HG02678 (cell line): ENCODE measurements at regions not wholly inside any gene's neighbourhood (a gene's known extent, or its start where the extent isn't known, plus 50 kb on each side); places are given as distances from the start of the nearest gene placed in this dataset.
"Not testable (repeated sequence)": the region's sequence is repeated elsewhere in the genome, so short reads cannot be mapped to it uniquely, and the experiment has no call there.

Experiments used
- ATAC-seq: cut with Tn5 transposase; IDR thresholded peaks from one replicate; pipeline ENCODE4 v1.9.1; 2021; ENCODE audit warnings: mild to moderate bottlenecking, moderate library complexity; ENCODE audit not compliant: unreplicated experiment

DNA sequence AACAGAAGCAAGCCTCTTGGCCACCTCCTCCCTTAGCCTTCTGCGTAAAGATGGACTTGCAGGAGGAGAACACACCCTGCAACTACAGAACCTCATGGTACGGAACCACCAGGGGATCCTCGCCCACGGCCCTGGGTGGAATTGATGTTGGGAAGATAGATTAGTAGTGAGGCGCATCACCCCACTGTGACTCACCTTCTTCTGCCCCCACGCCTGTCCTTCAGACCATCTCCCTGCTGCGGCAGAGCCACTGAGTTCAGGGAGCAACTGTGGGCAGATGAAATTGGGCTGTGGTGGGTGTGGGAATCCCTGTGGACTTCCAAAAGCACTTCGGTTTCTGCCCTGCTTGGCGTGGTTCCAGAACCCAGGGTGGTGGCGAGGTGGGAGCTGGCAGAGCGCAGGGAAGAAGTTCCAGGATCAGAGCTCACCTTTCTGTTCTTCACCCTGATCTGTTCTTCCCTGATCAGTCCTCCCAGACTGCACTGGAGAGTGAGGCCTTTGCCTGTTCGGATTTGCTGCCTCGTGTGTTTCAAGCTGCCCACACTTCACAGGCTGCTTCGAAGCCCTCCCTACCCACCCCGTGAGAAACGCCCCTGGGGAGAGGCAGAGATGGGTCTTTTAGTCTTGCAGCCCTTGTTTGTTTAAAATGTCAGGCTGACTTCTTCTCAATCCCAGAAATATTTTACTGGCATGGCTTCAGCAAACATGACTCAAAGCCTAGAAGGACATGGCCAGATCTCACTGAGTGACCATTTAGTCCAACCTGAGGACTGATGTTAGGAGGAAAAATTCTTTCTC lies 92.8 kb upstream of the MLN start:
- ATAC-seq: no peak

DNA sequence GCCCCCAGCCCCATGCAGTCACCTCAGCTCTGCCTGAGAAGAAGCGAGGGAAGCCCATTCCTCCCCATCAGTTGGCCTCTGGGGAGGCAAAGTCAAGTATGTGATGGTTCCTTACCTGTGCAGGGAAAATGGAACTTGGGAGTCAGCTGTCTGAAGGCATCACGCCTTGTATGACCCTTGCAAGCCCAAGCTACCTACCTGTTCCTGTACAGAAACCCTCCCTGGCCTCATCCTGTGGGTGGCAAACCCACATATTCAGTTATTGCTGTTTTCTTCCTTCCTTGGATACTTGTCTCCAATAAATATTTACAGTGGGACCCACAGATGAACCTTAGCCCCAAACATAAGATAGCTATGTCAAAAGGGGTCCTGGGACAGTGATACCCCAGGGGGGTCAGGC lies 92.2 kb upstream of the MLN start:
- no peak for ATAC-seq

DNA sequence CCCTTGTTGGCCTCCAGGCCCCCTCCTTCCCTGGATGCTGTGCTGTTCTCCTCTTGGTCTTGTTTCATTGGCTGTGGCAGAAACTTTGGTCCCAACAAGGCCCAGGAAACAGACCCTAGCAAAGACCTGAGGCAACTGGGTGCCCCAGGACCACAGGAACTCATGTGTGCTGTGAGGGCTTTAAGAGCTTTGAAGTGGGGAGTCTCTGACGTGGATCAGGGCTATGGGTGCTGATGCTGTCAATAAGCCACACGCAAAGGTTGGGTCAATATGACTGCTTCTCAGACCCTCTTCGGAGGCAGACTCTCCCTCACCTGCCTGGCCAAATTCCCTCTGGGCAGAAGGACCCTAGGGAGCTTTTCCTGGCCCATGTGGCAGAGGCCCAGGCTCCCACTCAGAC lies 91.5 kb upstream of the MLN start:
- no peak for ATAC-seq

DNA sequence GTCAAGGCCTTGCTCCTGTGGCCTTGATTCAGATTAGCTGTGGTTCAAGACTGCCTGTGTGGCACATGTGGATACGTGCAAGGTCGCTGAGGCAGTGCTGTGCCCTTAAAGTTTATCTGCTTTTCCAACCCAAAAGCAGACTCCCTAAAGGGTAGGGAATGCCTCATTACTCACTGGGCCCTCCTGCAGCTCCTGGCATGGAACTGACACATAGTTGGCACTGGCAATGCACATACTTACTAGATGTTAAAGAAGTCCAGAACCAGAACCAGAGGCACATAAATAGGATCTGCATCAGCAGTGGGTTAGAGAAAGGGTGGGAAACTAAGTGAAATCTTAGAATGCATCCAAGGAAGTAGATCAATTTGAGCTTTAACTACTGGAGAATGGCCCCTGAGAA lies 90.6 kb upstream of the MLN start:
- no peak for ATAC-seq

DNA sequence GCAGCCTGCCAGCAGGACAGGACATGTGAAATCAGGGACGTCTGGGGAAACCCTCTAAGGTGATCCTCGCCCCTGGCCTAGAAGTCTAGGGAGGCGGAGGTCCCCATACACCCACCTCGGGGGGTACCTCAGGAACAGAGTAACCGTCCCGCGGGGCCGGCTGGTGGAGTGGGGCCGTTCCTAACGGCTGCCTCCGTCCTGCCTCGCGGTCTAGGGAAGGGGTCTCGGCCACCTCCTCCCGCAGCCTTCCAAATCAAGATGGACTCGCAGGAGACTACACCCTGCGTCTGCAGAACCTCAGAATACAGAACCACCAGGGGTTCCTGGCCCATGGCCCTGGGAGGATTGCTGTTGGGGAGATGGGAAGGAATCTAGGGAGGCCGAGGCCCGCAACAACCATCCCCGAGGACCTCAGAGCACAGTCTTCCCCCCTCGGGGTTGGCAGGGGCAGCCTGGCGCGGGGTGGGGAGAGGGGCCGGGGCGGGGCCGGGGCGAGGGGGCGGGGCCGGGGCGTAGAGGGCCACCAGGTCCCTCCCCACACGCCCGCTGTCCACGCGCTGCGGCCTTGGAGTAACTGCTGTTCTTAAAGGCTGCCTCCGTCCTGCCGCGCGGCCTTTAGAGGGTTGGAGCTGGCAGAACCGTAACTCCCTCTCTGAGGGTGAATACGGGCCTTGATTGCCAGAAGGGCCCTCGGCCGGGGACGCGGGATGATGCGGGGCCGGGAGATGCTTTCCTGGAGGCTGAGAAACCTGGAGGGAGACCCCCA lies 89.0 kb upstream of the MLN start:
- ATAC-seq: no peak

- ATAC-seq: no peak
Measured at GRCh38 chr6:33888664-33889200, 84.9 kb upstream of the MLN start.

DNA sequence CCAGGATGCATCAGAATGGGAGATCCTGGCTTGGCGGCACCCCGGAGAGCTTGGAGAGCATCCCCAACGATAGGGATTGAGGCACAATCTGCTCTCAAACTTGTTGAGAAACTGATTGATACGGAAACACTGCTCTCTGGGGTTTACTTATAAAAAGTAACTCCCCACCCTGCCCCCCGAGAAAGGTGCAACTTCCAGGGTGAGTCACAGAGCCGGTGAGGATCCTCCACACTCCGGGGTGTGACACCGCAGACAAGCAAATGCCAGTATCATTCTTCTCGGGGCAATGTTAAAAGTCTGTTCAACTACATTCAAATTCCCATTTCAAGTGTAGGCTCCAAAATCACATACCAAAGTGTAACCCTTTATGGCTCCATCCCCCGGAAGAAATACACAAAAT lies 84.4 kb upstream of the MLN start:
- ATAC-seq: no peak

- ATAC-seq: no peak
Measured at GRCh38 chr6:33886673-33887144, 82.9 kb upstream of the MLN start.

DNA sequence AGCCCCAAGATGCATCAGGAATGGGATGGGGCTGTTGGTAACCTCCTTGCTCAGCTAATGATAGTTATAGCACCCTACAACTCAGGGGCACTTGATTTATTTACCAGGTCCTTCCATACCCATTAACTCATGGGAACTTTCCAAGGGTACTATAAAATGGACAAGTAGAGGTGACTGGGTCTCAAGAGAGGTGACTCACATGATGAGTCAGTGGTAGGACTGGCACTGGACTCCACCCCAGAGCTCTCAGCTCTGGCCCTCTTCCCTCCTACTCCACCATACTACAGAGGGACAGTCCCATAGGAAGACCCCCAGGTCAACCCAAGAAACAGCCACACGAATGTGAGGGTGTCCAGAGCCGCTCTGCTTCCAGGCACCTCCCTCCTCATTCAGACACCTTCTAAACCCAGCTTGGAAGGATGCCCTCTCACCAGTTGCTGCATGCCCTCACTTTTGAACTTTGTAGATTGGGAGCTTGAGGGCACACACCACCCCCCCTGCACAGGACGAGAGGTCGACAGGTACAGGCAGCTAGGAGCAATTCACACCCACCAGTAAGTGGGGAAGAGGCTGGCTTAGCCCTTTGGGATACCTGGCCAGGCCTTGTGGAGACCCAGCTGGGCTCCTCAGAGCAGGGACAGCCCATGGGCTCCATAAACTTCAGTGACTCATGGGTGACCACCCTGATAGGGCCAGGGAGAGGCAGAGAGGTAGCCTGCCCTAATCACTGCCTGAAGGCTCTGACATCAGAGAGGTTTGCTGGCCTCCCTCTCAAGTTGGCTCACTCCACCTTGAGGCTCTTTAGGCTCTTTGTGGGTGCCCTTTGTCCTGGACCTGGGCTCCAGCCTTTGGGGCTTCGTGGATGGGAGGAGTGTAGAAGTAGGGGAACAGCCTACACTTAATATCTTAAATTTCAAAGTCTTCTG lies 81.6 kb upstream of the MLN start:
- no peak for ATAC-seq

GRCh38 chr6:33883621-33884020 lies 79.8 kb upstream of the MLN start:
- not testable (repeated sequence) for ATAC-seq

DNA sequence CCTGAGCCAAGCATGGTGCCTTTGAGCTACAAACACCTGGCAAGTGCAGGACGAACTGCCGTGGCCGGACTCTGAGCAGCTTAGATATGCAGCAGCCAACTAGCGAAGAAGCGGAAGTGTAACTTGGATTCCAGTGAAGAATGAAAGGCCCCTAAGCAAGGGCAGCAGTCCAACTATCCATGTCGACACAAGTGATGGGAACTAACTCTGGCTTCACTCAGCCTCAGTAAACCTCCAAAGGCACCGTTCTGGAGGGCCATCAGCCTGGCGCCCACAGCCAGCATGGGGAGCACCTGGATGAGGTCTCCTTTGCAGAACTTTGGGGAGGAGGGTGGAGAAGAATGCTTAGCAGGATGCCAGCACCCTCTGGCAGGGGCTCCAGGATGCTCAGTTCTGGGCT lies 78.4 kb upstream of the MLN start:
- ATAC-seq: no peak

DNA sequence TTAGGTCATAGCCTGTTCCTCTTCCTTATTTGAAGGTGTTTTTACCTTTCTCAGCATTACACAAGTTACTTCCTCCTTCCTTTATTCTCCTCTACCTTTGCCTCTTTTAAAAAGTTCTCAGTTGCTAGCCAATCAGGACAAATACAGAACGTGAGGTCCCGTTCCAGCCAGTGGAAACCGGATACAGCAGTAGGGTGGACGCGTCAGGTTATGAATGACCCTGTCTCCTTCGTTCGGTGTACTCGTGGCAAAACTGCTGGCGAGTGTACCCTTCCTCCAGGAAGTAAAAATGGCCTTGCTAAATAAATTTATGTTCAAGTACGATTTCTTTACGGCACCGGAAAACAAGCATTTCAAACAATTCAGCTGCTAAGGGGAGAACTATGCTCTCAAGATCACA lies 77.0 kb upstream of the MLN start:
- no peak for ATAC-seq

DNA sequence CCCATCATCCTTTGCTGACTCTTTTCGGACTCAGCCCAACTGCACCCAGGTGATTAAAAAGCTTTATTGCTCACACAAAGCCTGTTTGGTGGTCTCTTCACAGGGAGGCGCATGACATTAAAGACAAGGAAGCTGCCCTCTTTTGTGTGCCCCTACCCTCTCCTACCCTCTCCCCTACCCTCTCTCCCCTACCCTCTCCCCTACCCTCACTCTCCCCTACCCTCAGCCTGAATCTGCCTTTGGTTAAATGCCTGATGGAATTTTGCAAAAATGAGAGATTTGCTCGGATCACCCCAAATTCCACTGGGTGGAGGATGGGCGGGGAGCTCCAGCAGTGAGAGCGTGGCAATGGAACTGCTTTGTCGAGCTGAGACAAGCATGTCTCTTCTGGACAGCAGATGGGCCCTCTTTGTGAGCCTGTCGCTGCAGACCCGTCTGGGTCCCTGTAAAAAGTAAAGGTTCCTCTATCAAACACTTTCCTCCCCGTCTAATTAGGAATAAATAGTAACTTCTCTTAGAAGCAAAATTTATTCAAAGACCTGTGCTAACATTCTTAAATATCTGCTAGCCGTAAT lies 76.4 kb upstream of the MLN start:
- ATAC-seq: no peak

GRCh38 chr6:33878562-33878961 lies 74.8 kb upstream of the MLN start:
- ATAC-seq: no peak

DNA sequence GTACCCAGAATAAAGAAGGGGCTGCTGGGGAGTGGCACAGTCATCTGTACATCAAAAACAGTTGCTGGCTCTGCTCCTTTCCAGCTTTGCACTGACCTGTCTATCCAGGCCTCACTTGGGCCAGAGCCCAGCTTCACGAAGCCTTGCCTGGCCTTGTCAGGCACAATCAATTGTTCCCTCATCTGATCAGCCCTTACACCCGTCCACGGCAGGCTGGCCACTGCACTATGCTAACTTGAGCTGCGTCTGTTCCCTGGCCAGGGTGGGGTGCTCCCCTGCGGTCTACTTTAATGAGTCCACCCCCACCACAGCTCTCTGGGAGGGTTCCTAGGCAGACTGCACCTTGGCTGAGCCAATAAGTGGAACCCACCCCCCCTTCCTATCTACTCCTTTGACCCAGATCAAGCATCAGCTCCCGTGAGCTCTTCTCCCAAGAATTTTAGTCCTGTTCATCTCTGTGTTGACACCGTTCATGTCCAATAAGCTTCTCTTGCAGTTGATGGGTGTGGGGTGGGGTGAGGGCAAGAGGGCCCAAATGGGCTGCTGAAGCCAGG lies 74.3 kb upstream of the MLN start:
- no peak for ATAC-seq

DNA sequence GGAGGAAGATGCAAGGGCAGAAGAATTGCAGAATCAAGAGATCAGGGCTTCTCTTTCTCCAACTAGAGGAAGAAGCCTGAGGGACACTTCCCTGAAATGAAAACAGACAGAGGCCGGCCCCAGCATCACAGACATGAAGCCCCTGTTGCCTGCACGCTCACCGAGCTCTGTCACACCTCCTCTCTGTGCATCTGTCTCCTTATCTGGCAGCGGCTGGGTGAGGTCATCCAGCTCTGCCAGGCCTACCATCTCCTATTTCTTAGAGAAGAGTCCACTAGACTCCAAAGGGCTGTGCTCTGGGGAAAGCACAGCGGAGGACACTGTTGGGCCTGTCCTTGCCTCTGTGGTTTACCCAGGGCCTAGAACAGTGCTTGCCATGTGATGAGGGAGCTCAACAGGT lies 71.9 kb upstream of the MLN start:
- no peak for ATAC-seq

DNA sequence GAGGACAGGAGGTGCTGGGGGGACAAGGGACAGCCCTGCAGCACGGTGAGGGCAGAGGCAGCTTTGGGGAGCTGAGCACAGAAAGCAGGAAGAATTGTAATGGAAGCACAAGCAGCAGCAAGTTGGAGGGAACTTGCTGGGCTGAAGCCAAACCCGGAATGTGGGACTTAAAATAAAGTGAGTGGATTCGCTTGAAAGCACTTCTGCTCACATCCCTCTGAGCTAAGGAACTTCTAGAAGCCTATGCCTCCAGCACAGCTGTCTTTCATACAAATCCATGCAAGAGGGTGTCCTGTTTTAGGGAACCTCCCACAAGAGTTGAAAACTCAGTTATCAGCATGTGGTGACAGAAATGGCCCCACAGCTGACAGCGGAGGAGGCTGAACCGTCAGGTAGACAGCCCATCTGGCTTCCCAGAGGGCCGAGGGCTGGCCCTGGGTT lies 71.4 kb upstream of the MLN start:
- no peak for ATAC-seq

DNA sequence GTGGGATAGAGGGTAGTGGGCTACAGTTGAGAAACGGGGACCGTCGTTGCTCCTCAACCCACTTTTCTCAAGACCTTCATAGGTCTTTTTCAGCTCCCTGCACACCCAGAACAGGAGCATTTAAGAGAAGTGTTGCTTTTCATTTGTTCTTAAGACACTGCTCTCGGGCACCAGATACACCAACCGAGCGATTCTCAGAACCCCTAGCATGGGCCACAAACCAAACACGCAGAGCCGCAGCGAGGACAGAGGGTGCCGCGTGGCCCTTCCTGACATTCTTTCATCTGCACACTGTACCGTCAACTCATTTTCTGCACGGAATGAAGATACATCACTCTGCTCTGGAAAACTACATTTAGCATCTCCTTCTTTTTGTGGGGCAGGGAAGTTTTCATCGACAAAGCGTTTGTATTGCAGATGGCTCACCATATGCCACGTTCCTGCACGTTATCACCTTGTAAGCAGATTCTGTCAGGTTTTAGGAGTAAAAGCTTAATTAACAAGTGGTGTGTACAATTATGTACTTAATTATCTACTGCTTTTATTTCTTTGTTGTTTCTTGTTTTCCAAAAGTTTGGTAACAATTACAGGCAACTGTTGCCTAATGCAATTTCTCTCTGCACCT lies 70.4 kb upstream of the MLN start:
- no peak for ATAC-seq

GRCh38 chr6:33872761-33873160 lies 69.0 kb upstream of the MLN start:
- no peak for ATAC-seq
